Right atrium auricular region (tissue), 2 donors: ENCODE measurements at regions not wholly inside any gene's neighbourhood (a gene's known extent, or its start where the extent isn't known, plus 50 kb on each side); places are given as distances from the start of the nearest gene placed in this dataset.

Experiments
- DNase-seq: peaks from one replicate; pipeline ENCODE4 v3.0.0-alpha.2; 2019; ENCODE audit warnings: low spot score
- H3K27ac ChIP-seq, 2 donors: fragments of 200-600 bp; sonication (generic); 1 replicate in 1 of 2; 2 replicates in 1 of 2; pipeline ENCODE4 v1.5.1; 2016 to 2019
- H3K27me3 ChIP-seq, 2 donors: fragments of 200-600 bp; sonication (generic); one replicate each; pipeline versions ENCODE4 v1.5.1 to v1.6.0; 2017 to 2019
- H3K36me3 ChIP-seq: fragments of 200-600 bp; sonication (generic); one replicate; pipeline ENCODE4 v1.5.1; 2016
- H3K4me1 ChIP-seq, 2 donors: fragments of 200-600 bp; sonication (generic); one replicate each; pipeline versions ENCODE4 v1.5.1 to v1.6.0; 2017 to 2019
- H3K4me3 ChIP-seq, 2 donors: fragments of 200-600 bp; sonication (generic); 1 replicate in 1 of 2; 2 replicates in 1 of 2; pipeline ENCODE4 v1.5.1; 2017 to 2019; ENCODE audit warnings: mild to moderate bottlenecking in 1 of 2, moderate library complexity in 1 of 2
- H3K9me3 ChIP-seq, 2 donors: fragments of 200-600 bp; sonication (generic); one replicate each; pipeline ENCODE4 v1.5.1; 2019
- CTCF ChIP-seq, 2 donors: fragments of 200-600 bp; sonication (generic); IDR thresholded peaks; one replicate each; pipeline ENCODE4 v1.5.1; 2019; ENCODE audit warnings: antibody characterized with exemption in 2 of 2

GRCh38 chr9:95729669-95730368, 145.7 kb upstream of the ERCC6L2 start:
- H3K36me3 ChIP-seq = no peaks in the 10 kb centered on the region
- no peak overlapping the region for H3K27ac ChIP-seq
- H3K4me3 ChIP-seq = no peak overlapping the region
- no peaks in the 10 kb centered on the region for H3K27me3 ChIP-seq
- DNase-seq = no peak
- H3K4me1 ChIP-seq = no peaks in the 10 kb centered on the region
- TF ChIP-seq CTCF (IDR thresholded peaks at IDR 0.05) = no peak
- H3K9me3 ChIP-seq = no peaks in the 10 kb centered on the region

GRCh38 chr9:95729046-95729445, 146.4 kb upstream of the ERCC6L2 start:
- no peaks in the 10 kb centered on the region for H3K36me3 ChIP-seq
- no peak for TF ChIP-seq CTCF (IDR thresholded peaks at IDR 0.05)
- no peak overlapping the region for H3K4me3 ChIP-seq
- DNase-seq = no peak
- no peak overlapping the region for H3K27ac ChIP-seq
- H3K4me1 ChIP-seq = no peaks in the 10 kb centered on the region
- no peaks in the 10 kb centered on the region for H3K9me3 ChIP-seq
- H3K27me3 ChIP-seq = no peaks in the 10 kb centered on the region

- no peak overlapping the region for H3K27ac ChIP-seq
- no peaks in the 10 kb centered on the region for H3K27me3 ChIP-seq
- no peaks in the 10 kb centered on the region for H3K4me1 ChIP-seq
- no peak overlapping the region for H3K4me3 ChIP-seq
- DNase-seq = no peak
- H3K36me3 ChIP-seq = no peaks in the 10 kb centered on the region
- no peaks in the 10 kb centered on the region for H3K9me3 ChIP-seq
- TF ChIP-seq CTCF (IDR thresholded peaks at IDR 0.05) = no peak
These were observed 147.5 kb upstream of the ERCC6L2 start for GRCh38 chr9:95727947-95728520.

- no peaks in the 10 kb centered on the region for H3K9me3 ChIP-seq
- no peaks in the 10 kb centered on the region for H3K27me3 ChIP-seq
- no peaks in the 10 kb centered on the region for H3K4me1 ChIP-seq
- peak; percentile 63 to 79 for TF ChIP-seq CTCF (IDR thresholded peaks at IDR 0.05)
- H3K4me3 ChIP-seq = no peak overlapping the region
- DNase-seq = no peak
- no peak overlapping the region for H3K27ac ChIP-seq
- H3K36me3 ChIP-seq = no peaks in the 10 kb centered on the region
These were observed 148.7 kb upstream of the ERCC6L2 start for GRCh38 chr9:95726756-95727155.

- TF ChIP-seq CTCF (IDR thresholded peaks at IDR 0.05) = no peak
- no peaks in the 10 kb centered on the region for H3K36me3 ChIP-seq
- H3K27ac ChIP-seq = no peak overlapping the region
- H3K27me3 ChIP-seq = no peaks in the 10 kb centered on the region
- H3K9me3 ChIP-seq = no peaks in the 10 kb centered on the region
- no peaks in the 10 kb centered on the region for H3K4me1 ChIP-seq
- DNase-seq = no peak
- no peak overlapping the region for H3K4me3 ChIP-seq
These were observed 150.4 kb upstream of the ERCC6L2 start for GRCh38 chr9:95725045-95725444.
